ENCODE measurements at regions not wholly inside any gene's neighbourhood (a gene's known extent, or its start where the extent isn't known, plus 50 kb on each side); places are given as distances from the start of the nearest gene placed in this dataset.

DNA sequence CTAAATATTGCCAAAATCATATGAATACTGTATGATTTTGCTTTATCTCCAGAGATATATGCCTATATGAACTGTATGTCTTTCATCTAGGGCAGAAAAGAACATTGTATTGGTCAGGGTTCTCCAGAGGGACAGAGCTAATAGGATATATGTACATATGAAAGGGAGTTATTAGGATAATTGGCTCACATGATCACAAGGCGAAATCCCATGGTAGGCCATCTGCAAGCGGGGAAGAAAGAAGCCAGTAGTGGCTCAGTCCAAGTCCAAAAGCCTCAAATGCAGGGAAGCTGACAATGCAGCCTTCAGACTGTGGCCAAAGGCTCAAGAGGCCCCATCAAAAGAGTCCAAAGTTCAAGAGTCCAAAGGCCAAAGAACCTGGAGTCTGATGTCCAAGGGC lies 209.9 kb downstream of the RNF144A start:
- TF ChIP-seq, protein P1, sequence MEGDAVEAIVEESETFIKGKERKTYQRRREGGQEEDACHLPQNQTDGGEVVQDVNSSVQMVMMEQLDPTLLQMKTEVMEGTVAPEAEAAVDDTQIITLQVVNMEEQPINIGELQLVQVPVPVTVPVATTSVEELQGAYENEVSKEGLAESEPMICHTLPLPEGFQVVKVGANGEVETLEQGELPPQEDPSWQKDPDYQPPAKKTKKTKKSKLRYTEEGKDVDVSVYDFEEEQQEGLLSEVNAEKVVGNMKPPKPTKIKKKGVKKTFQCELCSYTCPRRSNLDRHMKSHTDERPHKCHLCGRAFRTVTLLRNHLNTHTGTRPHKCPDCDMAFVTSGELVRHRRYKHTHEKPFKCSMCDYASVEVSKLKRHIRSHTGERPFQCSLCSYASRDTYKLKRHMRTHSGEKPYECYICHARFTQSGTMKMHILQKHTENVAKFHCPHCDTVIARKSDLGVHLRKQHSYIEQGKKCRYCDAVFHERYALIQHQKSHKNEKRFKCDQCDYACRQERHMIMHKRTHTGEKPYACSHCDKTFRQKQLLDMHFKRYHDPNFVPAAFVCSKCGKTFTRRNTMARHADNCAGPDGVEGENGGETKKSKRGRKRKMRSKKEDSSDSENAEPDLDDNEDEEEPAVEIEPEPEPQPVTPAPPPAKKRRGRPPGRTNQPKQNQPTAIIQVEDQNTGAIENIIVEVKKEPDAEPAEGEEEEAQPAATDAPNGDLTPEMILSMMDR (IDR thresholded peaks at IDR 0.05; ENCODE audit: low read depth, low read length): no peak
- TF ChIP-seq, protein P2, sequence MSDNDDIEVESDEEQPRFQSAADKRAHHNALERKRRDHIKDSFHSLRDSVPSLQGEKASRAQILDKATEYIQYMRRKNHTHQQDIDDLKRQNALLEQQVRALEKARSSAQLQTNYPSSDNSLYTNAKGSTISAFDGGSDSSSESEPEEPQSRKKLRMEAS (IDR thresholded peaks at IDR 0.05; ENCODE audit: low read depth, low read length): no peak
- TF ChIP-seq POLR2A (IDR thresholded peaks at IDR 0.05; ENCODE audit: extremely low read depth, insufficient read length) (no peak), MYC (IDR thresholded peaks at IDR 0.05; ENCODE audit: low read depth, low read length) (no peak)

DNA sequence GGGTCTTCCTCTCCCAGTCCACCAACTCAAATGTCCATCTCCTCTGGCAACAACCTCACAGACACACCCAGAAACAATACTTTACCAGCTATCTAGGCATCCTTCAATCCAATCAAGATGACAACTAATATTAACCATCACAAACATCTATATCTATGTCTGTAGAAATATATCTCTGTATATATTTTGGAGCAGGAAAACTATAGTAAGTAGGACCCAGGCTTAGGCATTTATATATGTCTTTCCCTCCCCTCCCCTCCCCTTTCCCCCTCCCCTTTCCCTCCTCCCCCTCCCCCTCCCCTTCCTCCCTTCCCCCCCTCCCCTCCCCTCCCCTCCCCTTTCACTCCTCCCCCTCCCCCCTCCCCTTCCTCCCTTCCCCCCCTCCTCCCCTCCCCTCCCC lies 210.5 kb downstream of the RNF144A start:
- no peak overlapping the region for H3K4me3 ChIP-seq (ENCODE audit: low read depth, low read length)
- no peak for DNase-seq (ENCODE audit: low read depth)
- TF ChIP-seq POLR2A (IDR thresholded peaks at IDR 0.05; ENCODE audit: extremely low read depth, insufficient read length): no peak
- TF ChIP-seq, protein P2 (IDR thresholded peaks at IDR 0.05; ENCODE audit: low read depth, low read length): no peak
- no peak for TF ChIP-seq MYC (IDR thresholded peaks at IDR 0.05; ENCODE audit: low read depth, low read length)
- TF ChIP-seq, protein P1 (IDR thresholded peaks at IDR 0.05; ENCODE audit: low read depth, low read length): no peak

More for the DNA sequence above, 209.9 kb downstream of the RNF144A start:
- no peak overlapping the region for H3K4me3 ChIP-seq (ENCODE audit: low read depth, low read length)
- DNase-seq (ENCODE audit: low read depth): no peak

DNA sequence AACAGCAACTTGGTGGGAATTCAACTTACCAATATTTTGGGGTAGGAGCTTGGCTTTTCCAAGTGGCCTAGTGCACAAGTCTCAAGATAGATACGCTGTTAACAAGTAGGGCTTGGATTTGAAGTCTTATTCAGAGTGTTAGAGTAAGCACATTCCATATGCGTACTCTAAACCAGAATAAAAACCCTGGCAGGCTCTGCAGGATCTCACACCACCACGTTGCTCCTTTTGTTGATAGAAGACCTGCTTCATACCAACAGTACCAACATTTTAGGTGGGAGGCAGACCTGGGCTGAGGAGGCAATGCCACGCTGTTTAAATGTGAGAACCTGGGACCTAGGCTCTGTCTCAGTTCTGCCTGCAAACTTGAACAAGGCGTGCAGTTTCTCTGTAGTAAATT lies 214.0 kb downstream of the RNF144A start:
- no peak overlapping the region for H3K4me3 ChIP-seq (ENCODE audit: low read depth, low read length)
- DNase-seq (ENCODE audit: low read depth): no peak
- TF ChIP-seq POLR2A (IDR thresholded peaks at IDR 0.05; ENCODE audit: extremely low read depth, insufficient read length) (no peak), MYC (IDR thresholded peaks at IDR 0.05; ENCODE audit: low read depth, low read length) (no peak)
- TF ChIP-seq, protein P1 (IDR thresholded peaks at IDR 0.05; ENCODE audit: low read depth, low read length): no peak
- TF ChIP-seq, protein P2 (IDR thresholded peaks at IDR 0.05; ENCODE audit: low read depth, low read length): no peak

DNA sequence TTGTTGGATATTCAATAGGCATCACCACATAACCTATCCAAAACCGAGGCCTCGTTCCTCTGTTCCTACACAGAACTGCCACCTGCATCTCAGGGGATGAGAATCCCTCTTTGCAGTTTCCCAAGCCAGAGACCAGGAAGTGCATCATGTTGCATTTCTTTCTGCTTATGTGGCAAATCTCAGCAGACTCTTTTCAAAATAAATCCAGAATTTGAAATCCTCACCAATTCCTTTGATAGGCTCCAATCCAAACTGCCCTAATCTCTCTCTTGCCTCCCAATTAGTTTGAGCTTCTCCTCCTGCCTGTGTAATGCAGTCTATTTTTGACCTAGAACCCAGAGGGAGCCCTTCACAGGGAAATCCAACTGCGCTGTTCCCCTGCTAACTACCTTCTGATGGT lies 215.5 kb downstream of the RNF144A start:
- DNase-seq (ENCODE audit: low read depth): no peak
- H3K4me3 ChIP-seq (ENCODE audit: low read depth, low read length): no peak overlapping the region
- no peak for TF ChIP-seq POLR2A (IDR thresholded peaks at IDR 0.05; ENCODE audit: extremely low read depth, insufficient read length)
- TF ChIP-seq MYC (IDR thresholded peaks at IDR 0.05; ENCODE audit: low read depth, low read length): no peak
- TF ChIP-seq, protein P2 (IDR thresholded peaks at IDR 0.05; ENCODE audit: low read depth, low read length): no peak
- TF ChIP-seq, protein P1 (IDR thresholded peaks at IDR 0.05; ENCODE audit: low read depth, low read length): no peak

DNA sequence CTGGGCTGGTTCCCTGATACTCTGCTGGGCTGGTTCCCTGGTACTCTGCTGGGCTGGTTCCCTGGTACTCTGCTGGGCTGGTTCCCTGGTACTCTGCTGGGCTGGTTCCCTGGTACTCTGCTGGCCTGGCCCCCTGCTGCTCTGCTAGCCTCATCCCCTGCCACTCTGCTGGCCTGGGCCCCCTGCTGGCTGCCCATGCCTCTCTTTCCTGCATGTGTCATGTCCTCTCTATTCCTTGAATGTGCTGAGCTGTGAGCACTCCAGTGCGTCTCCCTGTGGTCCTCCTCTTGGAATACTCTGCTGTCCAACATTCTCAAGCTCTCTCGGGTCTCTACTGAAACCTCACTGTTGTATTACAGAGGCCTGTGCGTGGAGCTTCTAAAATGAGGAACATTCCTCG lies 216.3 kb downstream of the RNF144A start:
- no peak overlapping the region for H3K4me3 ChIP-seq (ENCODE audit: low read depth, low read length)
- DNase-seq (ENCODE audit: low read depth): peak; percentile 20
- TF ChIP-seq, protein P2 (IDR thresholded peaks at IDR 0.05; ENCODE audit: low read depth, low read length): no peak
- TF ChIP-seq MYC (IDR thresholded peaks at IDR 0.05; ENCODE audit: low read depth, low read length): no peak
- TF ChIP-seq, protein P1 (IDR thresholded peaks at IDR 0.05; ENCODE audit: low read depth, low read length): no peak
- TF ChIP-seq POLR2A (IDR thresholded peaks at IDR 0.05; ENCODE audit: extremely low read depth, insufficient read length): no peak

Measured in NB4 (cell line).